Naive thymus-derived CD8-positive, alpha-beta T cell (primary cell): ENCODE measurements at regions not wholly inside any gene's neighbourhood (a gene's known extent, or its start where the extent isn't known, plus 50 kb on each side); places are given as distances from the start of the nearest gene placed in this dataset.

Experiments used
- ATAC-seq, 2 donors: fragments of 150-1000 bp; cut with Tn5 transposase in 1 of 2; sonication (Bioruptor Pico), chemical (Tn5 transposase) in 1 of 2; 1 replicate in 1 of 2; 2 replicates in 1 of 2; pipeline ENCODE4 v1.10.0; 2021; ENCODE audit warnings: mild to moderate bottlenecking in 2 of 2, moderate library complexity in 2 of 2
- POLR2A ChIA-PET: fragments of 350-600 bp; sonication (Branson Sonifier 250); formaldehyde crosslinking; loops from one replicate; lab custom pipeline; 2021; ENCODE audit warnings: antibody characterized with exemption; lab: Charles Lee
- DNase-seq, 10 donors: peaks; one replicate each; pipeline versions ENCODE4 v3.0.0 to v3.0.0-alpha.2; 2020 to 2022
- H3K27ac Mint-ChIP-seq, 10 donors: one replicate each; pipeline ENCODE4 v1.8.0; 2020 to 2022; ENCODE audit warnings: mild to moderate bottlenecking in 10 of 10, mixed read lengths in 10 of 10, moderate library complexity in 4 of 10, inconsistent platforms in 1 of 10
- H3K27me3 Mint-ChIP-seq, 5 donors: one replicate each; pipeline ENCODE4 v1.8.0; 2021 to 2022; ENCODE audit warnings: mixed read lengths in 5 of 5
- H3K36me3 Mint-ChIP-seq, 3 donors: one replicate each; pipeline ENCODE4 v1.8.0; 2020 to 2022; ENCODE audit warnings: mixed read lengths in 3 of 3, mild to moderate bottlenecking in 2 of 3, inconsistent platforms in 1 of 3
- H3K4me1 Mint-ChIP-seq, 4 donors: one replicate each; pipeline ENCODE4 v1.8.0; 2021 to 2022; ENCODE audit warnings: mixed read lengths in 4 of 4
- H3K4me3 Mint-ChIP-seq, 10 donors: one replicate each; pipeline ENCODE4 v1.8.0; 2020 to 2022; ENCODE audit warnings: mild to moderate bottlenecking in 10 of 10, mixed read lengths in 10 of 10, moderate library complexity in 6 of 10, inconsistent platforms in 1 of 10
- H3K9me3 Mint-ChIP-seq, 9 donors: one replicate each; pipeline ENCODE4 v1.8.0; 2020 to 2022; ENCODE audit warnings: mixed read lengths in 9 of 9, mild to moderate bottlenecking in 3 of 9, inconsistent platforms in 1 of 9, moderate library complexity in 1 of 9

- POLR2A ChIA-PET: no interaction called here
- no peaks in the 10 kb centered on the region for H3K9me3 Mint-ChIP-seq
- H3K4me3 Mint-ChIP-seq: no peak overlapping the region
- no peak for DNase-seq
- peaks cover 12 to 16% (median 15%) of the 10 kb centered on the region in 4 donors for H3K4me1 Mint-ChIP-seq
- H3K27ac Mint-ChIP-seq: no peak overlapping the region
- ATAC-seq: no peak
- H3K36me3 Mint-ChIP-seq: no peaks in the 10 kb centered on the region
- no peaks in the 10 kb centered on the region for H3K27me3 Mint-ChIP-seq
Measured at GRCh38 chr3:188057124-188057523, 96.8 kb upstream of the LPP start.

- Mint-ChIP-seq H3K4me1 (peaks cover 6 to 11% (median 8%) of the 10 kb centered on the region in 4 donors), H3K9me3 (no peaks in the 10 kb centered on the region), H3K27me3 (no peaks in the 10 kb centered on the region), H3K27ac (no peak overlapping the region), H3K4me3 (no peak overlapping the region), H3K36me3 (no peaks in the 10 kb centered on the region)
- ATAC-seq: no peak
- DNase-seq: no peak
- POLR2A ChIA-PET: interaction anchor here (1.3 kb wide), 1 partner anchor 9 kb away, joined by 3 read pairs; no protein-coding TSS in a partner anchor
Measured at GRCh38 chr3:188058569-188059184, 95.3 kb upstream of the LPP start.

GRCh38 chr3:188059351-188059750, 94.6 kb upstream of the LPP start:
- ATAC-seq: no peak
- DNase-seq: no peak
- Mint-ChIP-seq H3K4me1 (peaks cover 6 to 15% (median 10%) of the 10 kb centered on the region in 4 donors), H3K4me3 (no peak overlapping the region), H3K9me3 (no peaks in the 10 kb centered on the region), H3K27ac (no peak overlapping the region), H3K27me3 (no peaks in the 10 kb centered on the region), H3K36me3 (no peaks in the 10 kb centered on the region)
- POLR2A ChIA-PET: interaction anchor here (1.3 kb wide), 1 partner anchor 9 kb away, joined by 3 read pairs; no protein-coding TSS in a partner anchor

GRCh38 chr3:188060264-188060835, 93.6 kb upstream of the LPP start:
- H3K9me3 Mint-ChIP-seq: no peaks in the 10 kb centered on the region
- peak overlapping the region in 3 of 10 donors; percentile 12 to 64 (median 54) for H3K27ac Mint-ChIP-seq
- no peaks in the 10 kb centered on the region for H3K36me3 Mint-ChIP-seq
- POLR2A ChIA-PET: interaction anchor here (1.3 to 1.6 kb wide), 2 partner anchors 10 to 315 kb away, joined by 3 to 4 read pairs; partner anchors contain the start of gene BCL6
- H3K4me3 Mint-ChIP-seq: no peak overlapping the region
- DNase-seq (no peak), ATAC-seq (no peak)
- H3K27me3 Mint-ChIP-seq: no peaks in the 10 kb centered on the region
- H3K4me1 Mint-ChIP-seq: peaks cover 6 to 18% (median 12%) of the 10 kb centered on the region in 4 donors

GRCh38 chr3:188060840-188061544, 93.0 kb upstream of the LPP start:
- Mint-ChIP-seq H3K36me3 (no peaks in the 10 kb centered on the region), H3K27ac (peak overlapping the region in 3 of 10 donors; percentile 9 to 42 (median 12)), H3K27me3 (no peaks in the 10 kb centered on the region), H3K4me1 (peaks cover 6 to 18% (median 12%) of the 10 kb centered on the region in 4 donors), H3K9me3 (no peaks in the 10 kb centered on the region), H3K4me3 (no peak overlapping the region)
- POLR2A ChIA-PET: interaction anchor here (1.6 kb wide), 1 partner anchor 315 kb away, joined by 4 read pairs; the partner anchor contains the start of gene BCL6
- DNase-seq: peak in 5 of 10 donors; percentile 2 to 29 (median 14)
- peak; percentile 74 to 91 for ATAC-seq

GRCh38 chr3:188062216-188062615, 91.7 kb upstream of the LPP start:
- H3K9me3 Mint-ChIP-seq: no peaks in the 10 kb centered on the region
- H3K27me3 Mint-ChIP-seq: no peaks in the 10 kb centered on the region
- POLR2A ChIA-PET: interaction anchor here (1.6 kb wide), 1 partner anchor 317 kb away, joined by 4 read pairs; the partner anchor contains the start of gene BCL6
- DNase-seq: no peak
- H3K36me3 Mint-ChIP-seq: no peaks in the 10 kb centered on the region
- peaks cover 6 to 18% (median 12%) of the 10 kb centered on the region in 4 donors for H3K4me1 Mint-ChIP-seq
- ATAC-seq: no peak
- peak overlapping the region in 1 of 10 donors; percentile 10 for H3K27ac Mint-ChIP-seq
- H3K4me3 Mint-ChIP-seq: no peak overlapping the region

GRCh38 chr3:188064831-188065493, 89.0 kb upstream of the LPP start:
- no peaks in the 10 kb centered on the region for H3K36me3 Mint-ChIP-seq
- H3K4me1 Mint-ChIP-seq: peaks cover 6 to 18% (median 12%) of the 10 kb centered on the region in 4 donors
- DNase-seq (no peak), ATAC-seq (no peak)
- H3K4me3 Mint-ChIP-seq: no peak overlapping the region
- peak overlapping the region in 1 of 10 donors; percentile 13 for H3K27ac Mint-ChIP-seq
- POLR2A ChIA-PET: interaction anchor here (0.6 kb wide), 1 partner anchor 1255 kb away, joined by 3 read pairs; no protein-coding TSS in a partner anchor
- no peaks in the 10 kb centered on the region for H3K27me3 Mint-ChIP-seq
- no peaks in the 10 kb centered on the region for H3K9me3 Mint-ChIP-seq

- H3K4me1 Mint-ChIP-seq: peaks cover 3 to 14% (median 6%) of the 10 kb centered on the region in 4 donors
- H3K4me3 Mint-ChIP-seq: no peak overlapping the region
- no peaks in the 10 kb centered on the region for H3K9me3 Mint-ChIP-seq
- H3K27me3 Mint-ChIP-seq: no peaks in the 10 kb centered on the region
- no peak for DNase-seq
- ATAC-seq: no peak
- H3K27ac Mint-ChIP-seq: no peak overlapping the region
- no peaks in the 10 kb centered on the region for H3K36me3 Mint-ChIP-seq
- POLR2A ChIA-PET: interaction anchor here (0.6 kb wide), 1 partner anchor 982 kb away, joined by 3 read pairs; no protein-coding TSS in a partner anchor
Measured at GRCh38 chr3:188066141-188066540, 87.8 kb upstream of the LPP start.

GRCh38 chr3:188067932-188068331, 86.0 kb upstream of the LPP start:
- Mint-ChIP-seq H3K27me3 (no peaks in the 10 kb centered on the region), H3K27ac (no peak overlapping the region), H3K9me3 (no peaks in the 10 kb centered on the region), H3K4me1 (peaks cover 0 to 9% (median 2%) of the 10 kb centered on the region in 4 donors), H3K36me3 (no peaks in the 10 kb centered on the region), H3K4me3 (no peak overlapping the region)
- ATAC-seq: no peak
- POLR2A ChIA-PET: interaction anchor here (0.5 kb wide), 1 partner anchor 1109 kb away, joined by 3 read pairs; no protein-coding TSS in a partner anchor
- no peak for DNase-seq

- Mint-ChIP-seq H3K9me3 (no peaks in the 10 kb centered on the region), H3K27me3 (no peaks in the 10 kb centered on the region), H3K36me3 (no peaks in the 10 kb centered on the region), H3K4me3 (no peak overlapping the region), H3K27ac (no peak overlapping the region), H3K4me1 (peaks cover 0 to 9% (median 2%) of the 10 kb centered on the region in 4 donors)
- POLR2A ChIA-PET: no interaction called here
- DNase-seq (no peak), ATAC-seq (no peak)
Measured at GRCh38 chr3:188068342-188068741, 85.6 kb upstream of the LPP start.

GRCh38 chr3:188071636-188072035, 82.3 kb upstream of the LPP start:
- no peaks in the 10 kb centered on the region for H3K4me1 Mint-ChIP-seq
- POLR2A ChIA-PET: no interaction called here
- no peaks in the 10 kb centered on the region for H3K9me3 Mint-ChIP-seq

GRCh38 chr3:188076176-188076575, 77.8 kb upstream of the LPP start:
- peaks cover 0 to 12% (median 9%) of the 10 kb centered on the region in 9 donors for H3K9me3 Mint-ChIP-seq
- DNase-seq (no peak), ATAC-seq (no peak)
- H3K27ac Mint-ChIP-seq: no peak overlapping the region
- no peaks in the 10 kb centered on the region for H3K27me3 Mint-ChIP-seq
- H3K4me1 Mint-ChIP-seq: peaks cover 0 to 4% (median under 1%) of the 10 kb centered on the region in 4 donors
- no peak overlapping the region for H3K4me3 Mint-ChIP-seq
- H3K36me3 Mint-ChIP-seq: peaks cover 0 to 7% (median 6%) of the 10 kb centered on the region in 3 donors
- POLR2A ChIA-PET: no interaction called here

More at GRCh38 chr3:188071636-188072035, 82.3 kb upstream of the LPP start:
- Mint-ChIP-seq H3K4me3 (no peak overlapping the region), H3K36me3 (no peaks in the 10 kb centered on the region), H3K27me3 (no peaks in the 10 kb centered on the region), H3K27ac (no peak overlapping the region)
- ATAC-seq (no peak), DNase-seq (no peak)
